NCI-H128 (cell line): ENCODE measurements at regions not wholly inside any gene's neighbourhood (a gene's known extent, or its start where the extent isn't known, plus 50 kb on each side); places are given as distances from the start of the nearest gene placed in this dataset.
"Not testable (repeated sequence)": the region's sequence is repeated elsewhere in the genome, so short reads cannot be mapped to it uniquely, and the experiment has no call there.

Source experiments
- DNase-seq: peaks from one replicate; lab custom pipeline; 2025; ENCODE audit not compliant: unreplicated experiment; lab: John Stamatoyannopoulos, UW

- DNase-seq = not testable (repeated sequence)
Measured at GRCh38 chr14:84512823-84513222, 1017.1 kb upstream of the FLRT2 start.

DNA sequence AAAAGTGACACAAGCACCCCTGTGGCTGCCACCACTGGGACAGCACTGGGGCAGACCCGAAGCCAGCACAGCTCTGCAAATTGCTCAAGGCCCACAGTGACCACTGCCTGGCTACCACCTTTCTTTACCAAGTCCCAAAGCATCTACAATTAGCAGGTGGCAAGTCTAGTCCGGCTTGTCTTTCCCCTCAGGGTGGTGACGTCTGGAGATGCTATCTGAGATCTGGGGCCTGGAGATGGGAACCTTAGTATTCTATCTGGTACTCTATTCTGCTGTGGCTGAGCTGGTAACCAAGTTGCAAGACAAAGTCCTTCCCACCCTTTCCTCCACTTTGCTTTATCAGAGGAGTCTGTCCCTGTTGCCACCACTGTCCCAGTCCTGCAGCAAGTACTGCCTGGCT, 1010.1 kb upstream of the FLRT2 start:
- no peak for DNase-seq

- no peak for DNase-seq
Measured at GRCh38 chr14:84520711-84521338, 1009.1 kb upstream of the FLRT2 start.

GRCh38 chr14:84523746-84524145, 1006.2 kb upstream of the FLRT2 start:
- no peak for DNase-seq

GRCh38 chr14:84527706-84528105, 1002.2 kb upstream of the FLRT2 start:
- peak; percentile 36 for DNase-seq

DNA sequence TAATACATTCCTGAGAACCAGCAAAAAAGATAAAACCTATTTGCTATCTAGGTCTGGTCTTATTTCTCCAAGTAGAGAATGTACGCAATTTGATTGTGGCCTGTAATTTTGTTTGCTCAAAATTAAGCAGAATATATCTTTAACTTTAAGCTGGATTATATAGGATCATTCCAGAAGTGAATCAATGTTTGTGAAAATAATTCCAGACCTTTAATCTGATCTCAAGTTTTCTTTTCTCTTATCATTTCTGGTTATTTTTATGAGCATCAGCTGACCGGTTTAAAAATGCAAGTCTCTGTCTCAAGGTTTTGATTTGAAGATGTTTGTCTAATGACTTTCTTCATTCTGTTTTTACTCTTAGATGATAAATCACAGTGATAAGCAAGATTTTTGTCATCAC, 997.9 kb upstream of the FLRT2 start:
- no peak for DNase-seq

- DNase-seq = no peak
Measured at GRCh38 chr14:84533181-84533725, 996.7 kb upstream of the FLRT2 start.

DNA sequence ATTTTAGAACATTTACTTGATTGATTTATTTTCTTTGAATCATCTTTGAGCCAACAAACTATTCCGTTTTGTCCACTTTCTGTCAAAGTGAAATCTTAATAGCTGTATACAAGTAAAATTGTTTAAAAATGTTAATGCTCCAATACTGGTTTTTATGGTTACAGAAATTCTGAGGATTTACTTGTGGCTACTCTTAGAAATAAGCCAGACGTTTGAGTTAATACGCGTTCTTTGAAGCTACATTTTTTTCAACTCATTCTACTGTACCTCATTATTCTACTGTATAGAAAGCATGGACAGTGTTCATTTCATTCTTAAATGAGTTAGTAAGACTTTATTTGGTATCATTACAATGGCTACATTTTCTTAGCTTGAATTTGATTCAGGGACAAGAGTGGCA, 996.2 kb upstream of the FLRT2 start:
- no peak for DNase-seq

DNA sequence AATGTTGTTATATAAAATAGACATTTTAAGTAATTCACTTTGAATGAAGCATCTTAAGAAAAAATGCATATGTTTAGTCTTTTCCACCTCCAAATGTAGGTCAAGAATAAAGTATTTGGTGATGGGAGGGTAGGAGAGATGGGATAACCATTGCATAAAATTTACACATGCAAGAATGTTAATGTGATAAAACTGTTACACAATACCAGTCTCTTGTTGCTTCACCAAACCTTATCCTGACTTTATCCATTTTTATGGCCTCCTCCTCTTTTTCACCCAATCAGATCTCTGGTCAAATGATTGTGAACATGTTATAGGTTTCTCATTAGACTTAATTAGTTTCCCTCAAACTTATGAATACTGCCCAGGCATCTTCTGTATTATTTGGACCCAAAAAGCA, 994.5 kb upstream of the FLRT2 start:
- DNase-seq = no peak

GRCh38 chr14:84535976-84536375, 994.0 kb upstream of the FLRT2 start:
- no peak for DNase-seq

DNA sequence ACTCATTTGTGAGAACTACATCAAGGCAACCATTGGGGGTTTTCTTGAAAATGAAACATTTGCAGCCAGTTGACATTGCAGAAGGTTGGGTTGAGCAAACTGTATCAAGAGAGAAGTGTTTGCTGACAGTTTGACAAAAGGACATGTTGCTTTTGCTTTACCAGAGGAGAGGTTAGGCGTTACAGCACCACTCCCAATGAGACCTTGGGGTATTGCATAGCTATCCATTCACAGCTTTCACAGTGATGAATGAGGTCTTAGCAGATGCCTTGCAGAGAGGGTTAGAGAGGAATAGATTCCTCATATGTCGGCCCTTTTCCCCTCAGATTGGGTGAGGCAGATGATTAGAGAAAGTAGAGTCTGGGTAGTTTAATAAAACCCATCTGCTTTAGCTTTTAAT, 988.9 kb upstream of the FLRT2 start:
- DNase-seq = no peak

DNA sequence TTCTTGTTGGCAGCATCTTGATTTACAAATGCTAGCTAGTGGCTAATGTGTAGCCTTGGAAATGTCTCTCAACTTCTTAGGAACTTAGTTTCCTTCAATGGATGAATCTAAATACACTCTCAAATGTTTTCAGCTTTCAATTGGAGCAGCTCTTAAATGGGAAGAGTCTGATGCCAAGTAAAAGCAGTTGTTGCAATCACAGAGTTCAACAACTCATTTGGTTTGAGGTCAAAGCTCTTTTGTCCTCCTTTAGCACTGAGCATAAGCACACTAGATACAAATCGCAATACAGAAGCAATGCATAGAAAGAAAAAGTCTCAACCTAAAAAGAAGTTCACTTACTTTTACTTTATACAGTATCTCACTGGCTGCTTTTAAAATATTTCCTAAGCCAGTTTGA, 986.1 kb upstream of the FLRT2 start:
- no peak for DNase-seq

- DNase-seq = no peak
Measured at GRCh38 chr14:84544486-84545131, 985.3 kb upstream of the FLRT2 start.

- DNase-seq = no peak
Measured at GRCh38 chr14:84546236-84546635, 983.7 kb upstream of the FLRT2 start.

DNA sequence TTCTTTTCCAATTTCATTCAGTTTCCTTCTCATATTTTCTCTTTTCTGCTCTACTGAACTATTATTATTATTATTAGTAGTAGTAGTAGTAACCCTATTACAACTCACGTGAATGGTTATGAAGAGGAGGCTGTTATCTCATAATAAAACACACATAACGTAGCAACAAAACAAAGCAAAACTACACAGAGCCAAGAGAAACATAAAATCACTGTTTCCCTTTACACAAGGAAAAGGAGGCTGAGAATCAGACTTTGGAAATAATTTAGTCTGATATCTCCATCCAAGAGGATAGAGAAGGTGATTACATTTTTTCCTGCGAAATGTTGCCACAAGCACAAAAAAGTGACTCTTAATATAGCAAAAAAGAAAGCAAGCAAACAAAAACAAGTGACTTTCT, 975.8 kb upstream of the FLRT2 start:
- DNase-seq = no peak

- no peak for DNase-seq
Measured at GRCh38 chr14:84555493-84555892, 974.5 kb upstream of the FLRT2 start.

DNA sequence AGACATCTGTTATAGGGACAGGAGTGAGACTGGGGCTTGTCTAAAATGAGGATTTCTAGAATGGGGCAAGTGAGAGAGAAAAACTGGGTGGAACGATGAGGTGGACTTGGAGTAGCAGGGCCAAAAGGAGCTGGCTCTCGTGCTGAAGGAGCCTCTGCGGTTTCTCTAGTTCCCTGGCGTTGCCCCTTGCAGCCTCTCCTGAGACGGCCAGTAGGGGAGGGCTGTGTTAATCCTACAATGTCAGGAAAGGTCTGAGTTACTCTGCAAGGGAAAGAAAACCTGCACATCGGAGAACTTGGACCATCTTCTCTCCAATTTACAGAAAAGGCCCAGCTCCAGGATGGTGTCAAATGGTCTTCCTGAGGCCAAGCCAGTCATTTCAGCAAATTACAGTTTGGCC, 963.8 kb upstream of the FLRT2 start:
- no peak for DNase-seq

- no peak for DNase-seq
Measured at GRCh38 chr14:84575681-84576080, 954.3 kb upstream of the FLRT2 start.

- no peak for DNase-seq
Measured at GRCh38 chr14:84579292-84579691, 950.7 kb upstream of the FLRT2 start.

- DNase-seq = no peak
Measured at GRCh38 chr14:84581041-84581440, 948.9 kb upstream of the FLRT2 start.

GRCh38 chr14:84584511-84584910, 945.4 kb upstream of the FLRT2 start:
- DNase-seq = no peak

DNA sequence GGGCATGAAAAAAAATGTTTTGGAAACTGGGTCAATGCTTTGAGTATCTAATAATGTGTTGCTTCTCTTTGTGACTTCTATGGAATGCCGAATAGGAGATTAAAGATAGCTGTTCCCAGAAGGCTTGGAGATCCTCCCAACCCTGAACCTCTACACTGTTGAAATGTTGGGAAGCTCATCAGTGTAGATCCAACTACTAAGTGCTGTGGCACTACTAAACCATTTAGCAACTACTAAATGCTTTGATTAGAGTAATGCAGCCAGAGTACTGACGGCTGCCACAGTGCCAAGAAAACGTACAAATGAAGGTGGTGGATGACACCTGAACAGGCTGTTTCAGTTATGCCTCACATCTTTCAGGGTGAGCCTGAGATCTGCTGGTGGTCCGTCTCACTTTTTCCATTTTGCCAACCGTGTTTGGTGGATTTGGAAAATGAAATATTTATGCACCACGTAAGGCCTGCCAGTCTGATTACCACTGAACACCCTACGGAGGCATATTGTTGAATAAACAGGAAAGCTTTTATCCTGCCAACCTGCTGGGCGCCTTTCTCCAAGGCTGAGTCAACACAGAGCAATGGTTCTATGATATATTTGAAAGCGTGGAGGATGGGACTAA, 938.0 kb upstream of the FLRT2 start:
- DNase-seq = peak; percentile 39
